ENCODE measurements at regions not wholly inside any gene's neighbourhood (a gene's known extent, or its start where the extent isn't known, plus 50 kb on each side); places are given as distances from the start of the nearest gene placed in this dataset.

DNA sequence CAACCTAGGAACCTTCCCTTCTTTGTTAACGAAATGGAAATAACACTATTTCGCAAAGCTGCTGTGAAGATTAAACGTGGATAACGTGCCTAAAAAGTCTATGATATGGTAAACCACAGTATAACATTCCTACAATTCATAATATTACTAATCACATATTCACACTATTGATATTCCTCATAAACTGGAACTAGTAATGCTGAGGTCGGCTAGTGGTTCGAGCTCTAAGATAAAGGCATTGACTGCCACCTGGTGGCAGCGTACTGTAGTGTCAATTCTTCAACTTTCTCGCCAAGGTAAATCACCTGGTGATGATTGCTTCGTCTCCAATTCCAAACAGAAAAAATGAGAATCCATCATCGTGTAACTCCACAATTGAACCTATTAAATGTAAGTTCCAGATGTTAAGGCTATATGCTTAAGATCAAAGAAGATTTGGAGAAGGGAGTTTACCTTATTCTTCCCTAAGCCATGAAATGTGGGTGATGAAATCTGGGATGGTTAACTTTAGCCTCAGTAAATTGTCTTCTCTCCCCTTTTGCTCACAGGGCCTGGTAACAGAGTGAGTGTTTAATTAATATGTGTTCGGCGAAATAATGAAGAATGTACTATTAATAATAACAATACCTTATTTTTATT, 197.5 kb upstream of the TMEM132C start:
- TF ChIP-seq, protein P1, sequence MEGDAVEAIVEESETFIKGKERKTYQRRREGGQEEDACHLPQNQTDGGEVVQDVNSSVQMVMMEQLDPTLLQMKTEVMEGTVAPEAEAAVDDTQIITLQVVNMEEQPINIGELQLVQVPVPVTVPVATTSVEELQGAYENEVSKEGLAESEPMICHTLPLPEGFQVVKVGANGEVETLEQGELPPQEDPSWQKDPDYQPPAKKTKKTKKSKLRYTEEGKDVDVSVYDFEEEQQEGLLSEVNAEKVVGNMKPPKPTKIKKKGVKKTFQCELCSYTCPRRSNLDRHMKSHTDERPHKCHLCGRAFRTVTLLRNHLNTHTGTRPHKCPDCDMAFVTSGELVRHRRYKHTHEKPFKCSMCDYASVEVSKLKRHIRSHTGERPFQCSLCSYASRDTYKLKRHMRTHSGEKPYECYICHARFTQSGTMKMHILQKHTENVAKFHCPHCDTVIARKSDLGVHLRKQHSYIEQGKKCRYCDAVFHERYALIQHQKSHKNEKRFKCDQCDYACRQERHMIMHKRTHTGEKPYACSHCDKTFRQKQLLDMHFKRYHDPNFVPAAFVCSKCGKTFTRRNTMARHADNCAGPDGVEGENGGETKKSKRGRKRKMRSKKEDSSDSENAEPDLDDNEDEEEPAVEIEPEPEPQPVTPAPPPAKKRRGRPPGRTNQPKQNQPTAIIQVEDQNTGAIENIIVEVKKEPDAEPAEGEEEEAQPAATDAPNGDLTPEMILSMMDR (IDR thresholded peaks at IDR 0.05), result peak; percentile 91
- TF ChIP-seq EZH2 (IDR thresholded peaks at IDR 0.05), result no peak
